ENCODE measurements at regions not wholly inside any gene's neighbourhood (a gene's known extent, or its start where the extent isn't known, plus 50 kb on each side); places are given as distances from the start of the nearest gene placed in this dataset.

DNA sequence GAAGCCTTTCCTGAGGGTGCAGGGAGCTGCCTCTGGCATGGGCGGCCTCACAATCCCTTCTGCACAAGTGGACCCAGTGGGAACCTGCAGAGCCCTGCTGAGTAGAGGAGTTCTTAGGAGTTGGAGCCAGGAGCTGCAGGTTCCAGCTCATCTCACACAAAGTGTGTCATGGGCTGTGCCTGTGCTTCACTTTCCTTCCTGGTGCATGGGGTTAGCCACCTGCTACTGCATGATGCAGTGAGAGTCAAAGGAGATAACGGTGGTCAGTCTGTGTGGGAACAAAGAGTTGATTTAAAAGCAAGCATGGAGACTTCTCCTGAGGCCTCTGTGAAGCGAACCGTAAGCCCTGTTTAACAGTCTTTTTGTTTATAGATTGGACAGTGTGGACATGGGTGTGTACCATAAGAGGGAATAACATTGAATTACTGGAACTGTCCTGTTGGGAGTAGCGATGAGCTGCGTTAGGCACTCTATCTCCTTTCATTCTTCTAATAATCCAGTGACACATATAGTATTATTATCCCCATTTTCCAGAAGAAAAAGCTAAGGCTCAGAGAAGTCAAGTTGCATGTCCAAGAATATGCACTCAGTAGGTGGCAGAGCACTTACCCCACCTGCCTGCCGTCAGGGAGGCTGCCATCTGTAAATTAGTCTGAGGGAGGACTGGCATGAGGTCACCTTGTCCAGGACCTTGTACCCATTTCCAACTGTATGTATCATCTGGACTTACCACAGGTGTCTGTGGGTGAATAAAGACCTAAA is 68.7 kb upstream of the PRR23C start:
- TF ChIP-seq, protein P1, sequence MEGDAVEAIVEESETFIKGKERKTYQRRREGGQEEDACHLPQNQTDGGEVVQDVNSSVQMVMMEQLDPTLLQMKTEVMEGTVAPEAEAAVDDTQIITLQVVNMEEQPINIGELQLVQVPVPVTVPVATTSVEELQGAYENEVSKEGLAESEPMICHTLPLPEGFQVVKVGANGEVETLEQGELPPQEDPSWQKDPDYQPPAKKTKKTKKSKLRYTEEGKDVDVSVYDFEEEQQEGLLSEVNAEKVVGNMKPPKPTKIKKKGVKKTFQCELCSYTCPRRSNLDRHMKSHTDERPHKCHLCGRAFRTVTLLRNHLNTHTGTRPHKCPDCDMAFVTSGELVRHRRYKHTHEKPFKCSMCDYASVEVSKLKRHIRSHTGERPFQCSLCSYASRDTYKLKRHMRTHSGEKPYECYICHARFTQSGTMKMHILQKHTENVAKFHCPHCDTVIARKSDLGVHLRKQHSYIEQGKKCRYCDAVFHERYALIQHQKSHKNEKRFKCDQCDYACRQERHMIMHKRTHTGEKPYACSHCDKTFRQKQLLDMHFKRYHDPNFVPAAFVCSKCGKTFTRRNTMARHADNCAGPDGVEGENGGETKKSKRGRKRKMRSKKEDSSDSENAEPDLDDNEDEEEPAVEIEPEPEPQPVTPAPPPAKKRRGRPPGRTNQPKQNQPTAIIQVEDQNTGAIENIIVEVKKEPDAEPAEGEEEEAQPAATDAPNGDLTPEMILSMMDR (IDR thresholded peaks at IDR 0.05): no peak
- TF ChIP-seq EZH2 (IDR thresholded peaks at IDR 0.05) (no peak), EZH2phosphoT487 (IDR thresholded peaks at IDR 0.05) (no peak)

Data from neural progenitor cell (in vitro differentiated cells).